ENCODE measurements at regions not wholly inside any gene's neighbourhood (a gene's known extent, or its start where the extent isn't known, plus 50 kb on each side); places are given as distances from the start of the nearest gene placed in this dataset.

DNA sequence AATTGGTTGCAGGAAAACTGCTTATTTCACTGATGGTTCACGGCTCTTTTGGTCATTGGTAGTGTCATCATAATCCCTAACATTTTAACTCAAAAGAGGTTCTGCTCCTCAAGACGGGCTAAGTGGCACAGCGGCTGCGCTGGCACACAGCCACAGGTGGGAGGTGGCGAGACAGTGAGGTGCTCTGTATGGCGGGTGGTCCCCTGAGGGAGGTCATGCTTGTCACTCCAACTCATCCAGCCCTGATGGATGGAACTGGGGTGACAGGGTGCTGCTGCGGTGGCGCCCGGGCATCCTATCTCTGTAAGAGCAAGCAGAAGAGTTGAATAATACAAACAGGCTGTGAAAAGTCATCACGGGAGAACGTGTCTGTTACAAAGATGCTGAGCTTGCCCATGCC, 370.2 kb downstream of the SFMBT2 start:
- TF ChIP-seq EZH2 (IDR thresholded peaks at IDR 0.05) (no peak), CTCF (IDR thresholded peaks at IDR 0.05) (no peak)

All from neural progenitor cell (in vitro differentiated cells).